GM23338 (cell line): ENCODE measurements at regions not wholly inside any gene's neighbourhood (a gene's known extent, or its start where the extent isn't known, plus 50 kb on each side); places are given as distances from the start of the nearest gene placed in this dataset.

ENCODE experiments used
- ATAC-seq: fragments of 200-7000 bp; cut with Tn5 transposase; 3 replicates; pipeline ENCODE4 v1.9.1; 2020
- DNase-seq: peaks from one replicate; pipeline ENCODE4 v3.0.0-alpha.2; 2015; ENCODE audit warnings: low spot score
- H2AFZ ChIP-seq: fragments of 200-600 bp; sonication (generic); 2 replicates; pipeline ENCODE4 v1.8.0; 2016; ENCODE audit warnings: antibody characterized with exemption, mild to moderate bottlenecking, moderate library complexity
- H3F3A ChIP-seq: fragments of 200-600 bp; sonication (generic); replicated peaks from 2 replicates; pipeline ENCODE4 v1.8.0; 2017; ENCODE audit warnings: antibody characterized with exemption, mixed run types, low read depth
- H3K27ac ChIP-seq: fragments of 200-600 bp; sonication (generic); 2 replicates; pipeline ENCODE4 v1.6.1; 2016; ENCODE audit warnings: low read depth
- H3K27me3 ChIP-seq: fragments of 200-600 bp; sonication (generic); 2 replicates; pipeline ENCODE4 v1.8.0; 2016; ENCODE audit warnings: mild to moderate bottlenecking, mixed run types, moderate library complexity; ENCODE audit not compliant: insufficient read depth
- H3K36me3 ChIP-seq: fragments of 200-600 bp; sonication (generic); 2 replicates; pipeline ENCODE4 v1.8.0; 2016; ENCODE audit warnings: mild to moderate bottlenecking; ENCODE audit not compliant: insufficient read depth
- H3K4me1 ChIP-seq: fragments of 200-600 bp; sonication (generic); 2 replicates; pipeline ENCODE4 v1.8.0; 2016; ENCODE audit warnings: mild to moderate bottlenecking, moderate library complexity; ENCODE audit not compliant: insufficient read depth
- H3K4me2 ChIP-seq: fragments of 200-600 bp; sonication (generic); 2 replicates; pipeline ENCODE4 v1.7.1; 2017; ENCODE audit warnings: mixed run types
- H3K4me3 ChIP-seq: fragments of 200-600 bp; sonication (generic); 2 replicates; pipeline ENCODE4 v1.6.1; 2016; ENCODE audit warnings: mixed run types
- H3K79me2 ChIP-seq: fragments of 200-600 bp; sonication (generic); replicated peaks from 2 replicates; pipeline ENCODE4 v1.8.0; 2017; ENCODE audit warnings: mild to moderate bottlenecking; ENCODE audit not compliant: insufficient read depth
- H3K9me2 ChIP-seq: fragments of 200-600 bp; sonication (generic); 2 replicates; pipeline ENCODE4 v1.8.0; 2017; ENCODE audit not compliant: insufficient read depth
- H4K20me1 ChIP-seq: fragments of 200-600 bp; sonication (generic); replicated peaks from 2 replicates; pipeline ENCODE4 v1.8.0; 2017; ENCODE audit warnings: mild to moderate bottlenecking; ENCODE audit not compliant: insufficient read depth
- H3K27ac Mint-ChIP-seq: 2 replicates; pipeline ENCODE4 v1.8.0; 2020; ENCODE audit warnings: inconsistent platforms, mild to moderate bottlenecking, moderate library complexity, mixed read lengths
- H3K27me3 Mint-ChIP-seq: 3 replicates; pipeline ENCODE4 v1.8.0; 2022; ENCODE audit warnings: low read depth, mild to moderate bottlenecking, moderate library complexity, mixed read lengths, inconsistent platforms; ENCODE audit not compliant: insufficient read depth, poor library complexity
- H3K36me3 Mint-ChIP-seq: 3 replicates; pipeline ENCODE4 v1.8.0; 2021; ENCODE audit warnings: low read depth, mild to moderate bottlenecking, inconsistent platforms, moderate library complexity, mixed read lengths
- H3K4me1 Mint-ChIP-seq: 3 replicates; pipeline ENCODE4 v1.8.0; 2020; ENCODE audit warnings: mild to moderate bottlenecking, inconsistent platforms, mixed read lengths
- H3K4me3 Mint-ChIP-seq: 3 replicates; pipeline ENCODE4 v1.8.0; 2021; ENCODE audit warnings: moderate library complexity, mild to moderate bottlenecking, inconsistent platforms, mixed read lengths
- H3K9me3 Mint-ChIP-seq: 3 replicates; pipeline ENCODE4 v1.8.0; 2020; ENCODE audit warnings: moderate library complexity, mild to moderate bottlenecking, inconsistent platforms, mixed read lengths
- CREB1 ChIP-seq: fragments of 250-450 bp; sonication (Bioruptor Pico); IDR thresholded peaks from 2 replicates; pipeline ENCODE4 v1.5.0; 2020; ENCODE audit warnings: low read depth, mild to moderate bottlenecking, moderate library complexity
- CTCF ChIP-seq, 2 experiments: fragments of 200-600 bp in 1 of 2; sonication (generic) in 1 of 2; conservative IDR thresholded peaks; 2 replicates each; pipeline versions ENCODE4 v1.5.1 to v1.6.1; 2016 to 2017; ENCODE audit warnings: antibody characterized with exemption in 2 of 2, low read depth in 2 of 2, mild to moderate bottlenecking in 2 of 2, moderate library complexity in 1 of 2
- ETS1 ChIP-seq: IDR thresholded peaks from 2 replicates; pipeline ENCODE4 v1.6.1; 2016; ENCODE audit warnings: antibody characterized with exemption
- EZH2 ChIP-seq: fragments of 200-600 bp; sonication (generic); IDR thresholded peaks from one replicate; pipeline ENCODE4 v1.8.0; 2017; ENCODE audit warnings: antibody characterized with exemption, mild to moderate bottlenecking, low read depth; ENCODE audit not compliant: unreplicated experiment
- EZH2phosphoT487 ChIP-seq: fragments of 200-600 bp; sonication (generic); IDR thresholded peaks from one replicate; pipeline ENCODE4 v1.8.1; 2018; ENCODE audit warnings: antibody characterized with exemption; ENCODE audit not compliant: unreplicated experiment
- JUNB ChIP-seq: IDR thresholded peaks from one replicate; pipeline ENCODE4 v1.6.1; 2016; ENCODE audit warnings: antibody characterized with exemption; ENCODE audit not compliant: unreplicated experiment
- NANOG ChIP-seq: IDR thresholded peaks from 2 replicates; pipeline ENCODE4 v1.6.1; 2016; ENCODE audit warnings: antibody characterized with exemption, borderline replicate concordance
- POLR2AphosphoS5 ChIP-seq: IDR thresholded peaks from 2 replicates; pipeline ENCODE4 v1.6.1; 2016; ENCODE audit warnings: antibody characterized with exemption, low read depth
- REST ChIP-seq: IDR thresholded peaks from one replicate; pipeline ENCODE4 v1.6.1; 2018; ENCODE audit warnings: antibody characterized with exemption; ENCODE audit not compliant: unreplicated experiment
- STAT1 ChIP-seq: IDR thresholded peaks from one replicate; pipeline ENCODE4 v1.6.1; 2016; ENCODE audit warnings: antibody characterized with exemption; ENCODE audit not compliant: unreplicated experiment
- ZNF114 ChIP-seq: fragments of 250-450 bp; sonication (Bioruptor Pico); IDR thresholded peaks from 2 replicates; pipeline ENCODE4 v1.5.0; 2020; ENCODE audit warnings: mild to moderate bottlenecking, moderate library complexity
- ZNF331 ChIP-seq: fragments of 250-450 bp; sonication (Bioruptor Pico); IDR thresholded peaks from 2 replicates; pipeline ENCODE4 v1.5.0; 2020; ENCODE audit warnings: low read depth, mild to moderate bottlenecking, moderate library complexity
- ZNF462 ChIP-seq: fragments of 250-450 bp; sonication (Bioruptor Pico); IDR thresholded peaks from 2 replicates; pipeline ENCODE4 v1.5.0; 2020; ENCODE audit warnings: mild to moderate bottlenecking, moderate library complexity

GRCh38 chr19:32219392-32219791 lies 126.0 kb upstream of the ZNF507 start:
- Histone ChIP-seq H3F3A (no peaks in the 10 kb centered on the region), H3K27ac (no peak overlapping the region), H3K4me1 (no peaks in the 10 kb centered on the region; the same call in 1 of the 2 replicates), H3K9me2 (no peaks in the 10 kb centered on the region), H2AFZ (no peak overlapping the region), H3K4me3 (no peak overlapping the region), H3K79me2 (no peaks in the 10 kb centered on the region), H3K36me3 (no peaks in the 10 kb centered on the region), H3K4me2 (no peak overlapping the region), H3K27me3 (peaks cover 15% of the 10 kb centered on the region), H4K20me1 (no peaks in the 10 kb centered on the region)
- H3K27me3 Mint-ChIP-seq = peaks cover 15% of the 10 kb centered on the region
- no peak for TF ChIP-seq NANOG
- no peak for TF ChIP-seq REST
- no peak for TF ChIP-seq ZNF331 (CRISPR knock-in tag)
- TF ChIP-seq JUNB = no peak
- TF ChIP-seq EZH2phosphoT487 = no peak
- no peak for TF ChIP-seq CTCF (conservative IDR thresholded peaks at IDR 0.05; ENCODE audit: low read depth in 2 of 2)
- TF ChIP-seq ZNF114 (CRISPR knock-in tag) = no peak
- TF ChIP-seq EZH2 = no peak
- TF ChIP-seq CREB1 (CRISPR knock-in tag) = no peak
- no peak for TF ChIP-seq ETS1
- TF ChIP-seq POLR2AphosphoS5 = no peak
- no peak for TF ChIP-seq ZNF462 (CRISPR knock-in tag)
- no peak for TF ChIP-seq STAT1
- H3K4me1 Mint-ChIP-seq = peaks cover 4% of the 10 kb centered on the region; the same call in 1 of the 3 replicates
- no peaks in the 10 kb centered on the region for H3K36me3 Mint-ChIP-seq
- no peaks in the 10 kb centered on the region for H3K9me3 Mint-ChIP-seq
- H3K4me3 Mint-ChIP-seq = no peak overlapping the region
- no peak overlapping the region for H3K27ac Mint-ChIP-seq
- ATAC-seq = no peak
- no peak for DNase-seq
